ENCODE measurements at regions not wholly inside any gene's neighbourhood (a gene's known extent, or its start where the extent isn't known, plus 50 kb on each side); places are given as distances from the start of the nearest gene placed in this dataset.

DNA sequence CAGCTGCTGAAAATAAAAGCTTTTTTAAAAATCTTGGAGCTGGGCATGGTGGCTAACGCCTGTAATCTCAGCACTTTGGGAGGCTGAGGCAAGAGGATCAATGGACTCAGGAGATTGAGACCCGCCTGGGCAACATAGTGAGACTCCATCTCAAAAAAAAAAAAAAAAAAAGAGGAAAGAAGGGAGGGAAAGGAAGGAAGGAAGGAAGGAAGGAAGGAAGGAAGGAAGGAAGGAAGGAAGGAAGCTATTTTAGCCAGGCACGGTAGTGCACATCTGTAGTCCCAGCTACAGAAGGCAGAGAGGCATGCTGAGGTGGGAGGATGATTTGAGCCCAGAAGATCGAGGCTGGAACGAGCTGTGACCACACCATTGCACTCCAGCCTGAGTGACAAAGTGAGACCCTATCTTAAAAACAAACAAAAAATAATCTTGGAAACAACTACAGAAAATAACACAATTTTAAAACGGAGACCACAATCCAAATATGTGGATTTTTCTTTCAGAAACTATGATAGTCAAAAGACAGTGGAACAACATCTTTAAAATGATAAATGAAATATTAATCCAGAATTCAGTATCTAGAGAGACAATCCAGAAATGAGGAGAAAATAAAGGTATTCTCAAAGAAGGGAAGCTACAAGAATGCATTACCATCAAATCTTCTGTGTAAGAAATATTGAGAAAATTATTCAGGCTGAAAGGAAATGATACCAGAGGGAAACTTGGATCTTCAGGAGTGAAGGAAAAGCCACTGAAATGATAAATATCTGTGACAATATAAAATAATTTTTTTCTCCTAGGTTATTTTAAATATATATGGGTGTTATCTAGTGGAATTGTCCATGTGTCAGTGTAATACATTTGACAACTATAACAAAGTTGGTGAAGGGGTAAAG, 182.0 kb downstream of the GPX5 start:
- DNase-seq = no peak

DNA sequence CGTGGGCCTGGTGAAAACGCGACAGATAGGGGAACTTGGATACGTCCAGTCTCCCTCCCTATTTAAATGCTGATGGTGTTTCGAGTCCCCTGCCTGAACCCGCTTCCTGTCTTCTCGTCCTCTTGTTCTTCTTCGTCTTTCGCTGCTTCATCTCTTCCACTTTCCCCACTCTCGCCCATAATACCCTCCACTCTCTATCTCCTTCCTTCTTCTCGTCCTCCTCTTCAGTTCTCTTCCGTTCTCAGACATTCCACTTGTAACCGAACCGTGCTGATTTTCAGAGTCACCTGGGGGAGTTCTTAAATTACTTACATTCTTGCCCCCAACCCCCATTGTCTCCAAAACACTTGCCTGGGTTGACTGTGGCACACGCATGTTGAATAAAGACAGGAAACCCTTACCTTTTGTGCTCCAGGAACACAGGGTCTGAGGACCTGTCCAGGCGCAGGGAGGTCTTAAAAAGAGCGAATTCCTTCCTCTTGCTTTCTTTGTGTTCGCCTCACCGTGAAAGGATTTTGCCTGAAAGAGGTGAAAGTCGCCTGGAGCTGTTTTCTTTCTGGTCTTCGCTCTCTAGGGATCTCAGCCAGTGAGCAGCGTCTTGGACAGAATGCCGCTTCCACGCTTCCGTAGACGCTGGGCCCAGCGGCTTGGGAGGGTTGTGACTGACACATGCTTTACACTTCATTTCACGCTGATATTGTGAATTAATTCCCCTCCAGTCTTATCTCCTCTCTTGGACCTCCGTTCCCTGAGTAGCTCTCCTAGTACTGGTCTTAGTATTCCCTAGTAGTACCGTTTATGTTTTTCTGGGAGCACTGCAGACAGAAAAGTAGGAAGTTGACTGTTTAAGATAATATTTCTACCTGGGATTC, 184.0 kb downstream of the GPX5 start:
- no peak for DNase-seq

DNA sequence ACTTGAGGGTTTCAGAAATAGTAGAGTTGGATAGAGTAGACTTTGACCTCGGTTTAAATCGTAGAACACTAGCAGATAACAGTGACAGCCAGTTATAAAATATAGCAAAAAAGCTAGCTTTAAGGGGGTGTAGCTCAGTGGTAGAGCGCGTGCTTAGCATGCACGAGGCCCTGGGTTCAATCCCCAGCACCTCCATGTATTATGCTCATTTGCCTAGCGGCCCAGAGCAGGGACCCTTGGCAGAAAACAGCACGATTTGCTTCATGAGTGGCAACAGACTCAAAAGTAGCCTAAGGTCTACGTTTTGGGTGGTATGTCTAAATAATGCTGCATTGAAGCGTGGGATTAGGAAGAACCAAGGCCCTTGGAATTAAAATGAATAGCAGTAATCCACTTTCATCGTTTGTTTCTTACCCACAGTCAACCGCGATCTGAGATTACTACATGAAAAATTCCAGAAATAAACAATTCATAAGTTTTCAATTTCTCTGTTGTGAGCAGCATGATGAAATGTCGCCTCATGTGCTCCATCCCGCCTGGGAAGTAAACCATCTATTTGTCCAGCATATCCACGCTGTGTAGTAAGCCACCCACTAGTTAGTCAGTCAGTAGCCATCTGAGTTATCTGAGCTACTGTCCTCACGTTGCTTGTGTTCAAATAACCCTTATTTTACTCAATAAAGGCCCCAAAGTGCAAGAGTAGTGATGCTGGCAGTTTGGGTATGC, 184.9 kb downstream of the GPX5 start:
- DNase-seq = no peak

DNA sequence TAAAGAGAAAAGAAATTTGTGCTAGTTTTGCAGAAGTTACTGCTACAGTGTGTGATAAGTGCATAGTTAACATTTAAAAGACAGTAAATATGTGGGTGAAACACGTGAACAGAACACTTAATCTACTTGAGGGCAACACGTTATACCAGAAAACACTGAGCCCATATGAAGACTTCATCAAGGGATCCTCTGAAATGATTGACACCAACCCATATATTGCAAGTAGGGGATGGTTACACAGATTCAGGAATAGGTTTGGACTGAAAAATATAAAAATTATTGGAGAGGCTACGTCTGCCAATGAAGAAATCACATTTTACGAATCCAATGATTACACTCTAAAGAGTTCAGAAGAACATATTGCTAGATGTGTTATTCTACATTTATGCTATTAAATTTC, 185.6 kb downstream of the GPX5 start:
- no peak for DNase-seq

DNA sequence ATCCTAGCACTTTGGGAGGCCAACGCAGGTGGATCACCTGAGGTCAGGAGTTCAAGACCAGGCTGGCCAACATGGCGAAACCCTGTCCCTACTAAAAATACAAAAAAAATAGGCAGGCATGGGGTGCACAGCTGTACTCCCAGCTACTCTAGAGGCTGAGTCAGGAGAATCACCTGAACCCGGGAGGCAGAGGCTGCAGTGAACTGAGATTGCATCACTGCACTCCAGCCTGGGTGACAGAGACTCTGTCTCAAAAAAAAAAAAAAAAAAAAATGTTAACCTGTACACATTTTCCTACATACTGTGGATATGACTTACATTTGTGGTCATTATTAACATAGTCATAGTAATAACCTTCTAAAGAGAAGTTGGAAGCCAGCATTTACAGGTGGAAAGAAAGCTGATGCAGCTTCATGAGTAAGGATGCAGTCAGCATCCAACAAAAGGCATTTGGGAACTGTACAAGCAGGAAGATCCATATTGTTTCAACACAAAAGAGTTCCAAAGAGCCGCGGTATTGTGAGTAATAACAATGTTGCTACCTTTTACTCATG, 186.2 kb downstream of the GPX5 start:
- DNase-seq = no peak

DNA sequence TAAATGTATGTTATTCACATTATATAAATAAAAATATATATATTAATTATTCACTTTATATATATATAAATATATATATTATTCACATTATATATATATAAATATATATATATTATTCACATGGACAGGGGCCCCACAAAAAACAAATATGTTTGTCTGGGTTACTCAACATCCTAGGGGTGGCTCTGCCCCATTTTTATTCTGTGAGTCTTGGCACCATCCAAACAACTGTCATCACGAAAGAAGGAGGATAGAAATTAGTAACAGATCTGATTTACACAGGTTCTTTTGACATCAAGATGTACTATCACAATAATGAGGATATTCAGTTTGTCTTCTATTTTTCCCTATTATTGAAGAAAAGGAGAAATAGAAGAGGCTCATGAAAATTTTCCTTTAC, 187.3 kb downstream of the GPX5 start:
- DNase-seq = no peak

DNA sequence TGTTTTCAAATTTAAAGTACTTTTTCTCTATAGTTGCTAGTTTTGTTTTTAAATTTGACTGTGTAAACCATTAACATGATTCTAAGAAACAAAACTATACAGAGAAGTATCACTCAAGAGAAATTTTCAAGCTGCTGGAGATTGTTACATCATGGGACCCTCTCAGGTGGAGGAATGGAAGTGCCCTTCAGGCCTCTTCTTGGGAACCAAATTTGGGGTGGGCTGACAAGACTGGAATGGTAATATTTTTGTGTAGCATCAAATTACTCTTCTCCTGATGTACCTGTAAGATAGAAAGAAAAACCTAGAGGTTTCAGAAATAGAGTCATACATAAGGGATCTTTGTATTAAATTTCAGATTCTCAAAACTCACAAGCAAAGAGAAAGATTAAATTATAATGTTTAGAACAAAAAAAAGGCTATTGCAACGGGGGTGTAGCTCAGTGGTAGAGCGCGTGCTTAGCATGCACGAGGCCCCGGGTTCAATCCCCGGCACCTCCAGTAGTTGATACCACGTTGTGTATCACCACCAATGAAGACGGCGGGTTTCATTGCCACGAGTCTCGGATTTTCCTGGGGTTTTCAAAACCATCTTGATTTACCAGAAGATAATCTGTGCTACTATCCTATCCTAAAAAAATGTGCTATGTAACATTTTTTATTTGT, 193.7 kb downstream of the GPX5 start:
- DNase-seq = peak; percentile 12 to 29 (median 20)

DNA sequence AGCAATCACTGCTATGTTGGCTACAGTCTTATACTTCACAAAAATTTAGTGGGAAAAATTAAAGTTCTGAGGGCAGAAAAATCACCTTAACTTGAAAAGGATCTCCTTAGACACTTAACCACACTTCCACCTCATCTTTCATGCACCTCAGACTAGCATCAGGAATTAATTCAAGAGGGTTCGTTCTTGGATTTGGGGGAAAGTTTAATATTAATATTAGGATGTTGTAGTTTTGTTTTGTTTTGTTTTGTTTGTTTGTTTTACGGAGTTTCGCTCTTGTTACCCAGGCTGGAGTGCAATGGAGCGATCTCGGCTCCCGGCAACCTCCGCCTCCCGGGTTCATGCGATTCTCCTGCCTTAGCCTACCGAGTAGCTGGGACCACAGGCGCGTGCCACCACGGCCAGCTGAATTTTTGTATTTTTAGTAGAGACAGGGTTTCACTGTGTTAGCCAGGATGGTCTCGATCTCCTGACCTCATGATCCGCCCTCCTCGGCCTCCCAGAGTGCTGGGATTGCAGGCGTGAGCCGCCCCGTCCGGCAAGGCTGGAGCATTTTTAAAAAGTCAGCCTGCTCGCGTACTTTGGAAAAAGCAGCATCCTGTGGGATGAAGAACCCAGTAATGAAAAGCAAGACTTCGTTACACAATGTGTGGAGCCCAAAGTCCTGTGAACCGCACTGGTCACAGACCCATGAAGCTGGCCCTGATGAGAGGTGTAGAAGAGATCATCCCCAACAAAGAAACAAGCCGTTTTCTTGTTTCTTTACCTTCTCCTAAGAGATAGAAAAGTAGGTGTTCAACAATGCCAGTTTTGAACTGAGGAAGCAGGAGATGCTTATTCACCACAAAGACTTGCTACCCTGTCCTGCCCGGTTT, 194.9 kb downstream of the GPX5 start:
- DNase-seq = no peak

DNA sequence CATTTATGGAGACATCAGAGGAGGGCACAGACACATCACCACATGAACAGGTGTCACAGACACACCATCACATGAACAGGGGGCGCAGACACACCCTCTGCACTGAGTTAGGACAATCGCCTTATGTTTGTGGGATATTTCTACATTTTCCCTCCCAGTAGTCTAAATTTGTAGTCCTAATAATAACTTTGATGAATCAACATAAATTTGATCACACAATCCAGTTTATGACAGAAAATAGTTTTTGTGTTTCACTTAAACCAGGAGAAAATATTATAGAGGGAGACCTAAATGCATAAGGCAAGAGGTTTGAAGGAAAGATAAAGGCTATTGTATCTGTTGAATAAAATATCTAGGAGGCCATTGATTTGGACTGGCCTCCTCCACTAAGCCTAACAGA, 195.7 kb downstream of the GPX5 start:
- no peak for DNase-seq

DNA sequence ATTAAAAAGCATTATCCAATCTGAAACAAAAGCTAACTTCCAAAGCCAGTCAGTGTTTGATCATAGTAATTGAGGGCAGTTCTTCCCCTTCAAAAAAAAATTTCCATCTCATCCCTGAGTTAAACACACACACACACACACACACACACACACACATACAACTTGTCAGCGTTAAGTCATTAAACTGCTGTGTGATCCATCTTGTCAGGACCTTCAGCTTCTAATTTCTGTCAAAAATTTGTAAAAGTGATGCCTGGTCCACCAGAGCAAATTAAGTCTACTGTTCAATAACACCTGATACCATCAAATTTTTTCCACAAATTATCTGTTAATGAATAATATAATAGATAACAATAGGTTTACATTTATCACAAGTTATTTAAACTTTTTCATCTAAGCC, 198.7 kb downstream of the GPX5 start:
- DNase-seq = no peak

DNA sequence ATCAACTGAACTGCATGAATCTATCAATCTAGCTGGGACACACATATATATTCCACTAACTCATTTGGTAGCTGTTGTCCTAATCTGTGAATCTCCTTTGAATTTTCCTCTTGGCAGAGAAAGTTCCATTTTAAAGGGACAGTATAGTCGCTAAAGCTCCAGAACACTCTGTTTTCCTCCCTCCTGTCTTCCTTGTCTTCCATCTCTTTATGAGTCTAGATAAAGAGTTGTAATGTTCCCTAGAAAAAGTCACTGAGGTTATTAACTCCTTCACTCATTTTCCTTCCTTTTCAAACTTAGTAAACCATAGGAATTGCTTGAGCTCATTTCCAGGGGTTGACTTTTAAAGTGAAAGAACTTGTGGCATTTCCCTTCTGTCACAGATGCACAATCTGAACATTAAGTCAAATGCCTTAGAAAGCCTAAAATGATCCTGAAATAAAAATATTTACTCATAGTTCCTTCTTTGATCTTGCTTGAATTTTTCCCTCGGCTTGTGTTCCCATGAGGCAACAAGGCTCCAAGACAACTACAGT, 198.4 kb downstream of the TRIM27 start:
- DNase-seq = no peak

DNA sequence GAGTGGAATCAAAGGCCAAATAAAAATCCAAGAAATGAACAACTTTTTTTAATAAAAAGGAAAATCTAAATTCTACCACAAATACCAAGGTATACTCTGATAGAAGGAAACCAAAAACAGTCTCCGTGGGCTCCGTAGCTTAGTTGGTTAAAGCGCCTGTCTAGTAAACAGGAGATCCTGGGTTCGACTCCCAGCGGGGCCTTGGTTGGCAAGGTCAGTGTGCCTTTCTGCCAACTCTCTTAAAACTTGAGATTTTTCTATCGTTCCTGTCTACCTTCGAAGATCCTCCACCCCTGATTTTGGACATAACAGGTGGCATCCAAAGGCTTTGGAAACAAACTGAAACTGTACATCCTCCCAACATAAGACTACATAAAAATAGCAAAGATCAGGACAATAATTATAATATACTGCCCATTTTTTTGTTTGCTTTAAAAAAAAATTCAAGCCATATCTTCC, 197.9 kb downstream of the TRIM27 start:
- no peak for DNase-seq

DNA sequence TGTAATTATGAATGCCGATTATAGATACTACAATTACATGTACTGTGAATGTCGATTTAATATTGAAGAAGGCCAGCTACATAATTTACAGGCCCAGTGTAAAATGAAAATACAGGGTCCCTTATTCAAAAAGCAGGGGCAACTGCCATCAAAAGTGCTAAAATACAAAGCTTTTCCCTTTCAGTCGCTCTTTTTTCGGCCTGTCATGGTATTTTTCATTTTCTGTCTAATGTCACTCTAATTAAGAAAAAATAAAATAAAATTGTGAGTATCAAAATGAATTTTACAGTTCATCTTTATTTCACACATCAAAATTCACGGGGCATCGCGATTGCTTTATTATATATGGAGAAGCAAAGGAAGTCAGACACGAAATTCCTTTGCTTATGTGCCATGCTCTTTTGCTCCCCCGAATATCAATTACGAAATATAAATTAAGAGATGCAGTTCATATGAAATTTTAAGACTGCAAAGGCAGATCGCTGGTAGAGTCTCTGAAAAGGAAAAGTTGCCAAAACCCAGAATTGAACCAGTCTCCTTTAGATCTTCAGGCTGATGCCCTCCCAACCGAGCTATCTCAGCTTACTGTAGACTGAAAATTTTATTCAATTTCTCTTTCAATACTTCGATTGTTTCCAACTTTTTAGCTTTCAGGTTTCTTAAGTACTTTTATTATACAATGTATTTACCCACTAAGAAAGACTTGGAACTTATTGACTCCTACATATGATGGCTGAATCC, 197.0 kb downstream of the TRIM27 start:
- DNase-seq = no peak

DNA sequence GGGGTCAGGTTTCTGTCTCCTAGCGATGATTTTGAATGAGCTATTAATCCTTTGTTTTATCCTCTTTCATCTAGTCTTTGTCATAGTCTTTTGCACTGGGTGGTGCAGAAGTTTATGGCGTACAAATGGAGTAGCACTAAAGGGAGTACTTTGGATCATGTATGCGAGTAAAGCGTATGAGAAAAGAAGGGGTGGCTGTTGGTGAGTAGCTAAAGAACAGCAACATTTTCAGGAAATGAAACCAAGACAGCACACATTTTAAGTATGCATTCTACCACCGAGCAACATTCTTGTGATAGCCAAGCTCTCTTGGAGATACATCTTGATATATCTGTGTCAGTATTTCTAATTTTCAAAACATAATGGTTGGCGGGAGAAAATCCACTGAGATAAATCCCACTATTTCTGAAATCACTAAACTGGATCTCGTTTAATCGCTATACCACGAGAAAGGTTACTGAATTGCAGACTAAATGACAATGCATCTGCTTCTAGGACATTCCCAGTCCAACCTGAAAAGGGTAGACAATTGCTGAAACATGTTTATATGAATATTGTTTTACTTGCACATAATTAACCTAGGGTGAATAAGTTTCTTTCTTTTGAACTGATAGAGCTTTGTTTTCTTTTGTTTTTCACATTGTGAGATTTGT, 196.1 kb downstream of the TRIM27 start:
- no peak for DNase-seq

DNA sequence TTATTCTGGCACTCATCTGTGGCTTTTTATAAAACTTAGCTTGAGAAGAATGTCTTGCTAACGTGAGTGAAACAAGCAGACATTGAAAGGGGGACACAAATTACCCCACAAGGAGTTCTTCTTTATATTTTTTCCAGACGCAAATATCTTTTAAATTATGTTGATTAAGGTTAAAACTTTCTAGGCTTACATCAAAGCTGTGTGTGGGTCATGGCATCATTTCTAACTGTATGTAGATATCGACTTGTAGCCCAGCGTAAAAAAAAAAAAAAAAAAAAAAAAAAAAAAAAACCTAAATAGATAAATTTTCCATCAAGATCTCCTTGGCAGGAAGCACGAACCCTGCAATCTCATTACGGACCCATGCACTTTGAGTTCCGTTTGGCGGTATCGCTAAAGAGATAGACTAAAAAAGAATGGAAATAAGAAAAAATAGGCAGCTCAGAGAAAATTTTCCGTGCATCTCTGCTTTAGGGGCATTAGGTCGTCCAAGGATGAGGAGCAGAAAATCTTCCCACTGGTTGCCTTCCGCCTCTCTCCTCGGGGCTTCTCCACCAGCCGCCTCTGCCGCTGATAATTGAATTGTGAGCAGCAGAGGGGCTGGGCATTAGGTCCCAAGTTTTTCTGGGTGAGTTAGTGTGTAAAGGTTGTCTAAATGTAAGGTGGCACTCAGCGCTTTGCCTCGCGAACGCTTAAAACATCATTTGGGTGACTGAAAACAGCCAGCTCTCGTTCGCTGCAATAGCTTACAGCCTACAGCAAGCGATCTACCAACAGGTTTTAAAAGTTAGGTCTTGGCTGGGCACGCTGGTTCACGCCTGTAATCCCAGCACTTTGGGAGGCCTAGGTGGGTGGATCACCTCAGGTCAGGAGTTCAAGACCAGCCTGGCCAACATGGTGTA, 194.0 kb downstream of the TRIM27 start:
- no peak for DNase-seq

DNA sequence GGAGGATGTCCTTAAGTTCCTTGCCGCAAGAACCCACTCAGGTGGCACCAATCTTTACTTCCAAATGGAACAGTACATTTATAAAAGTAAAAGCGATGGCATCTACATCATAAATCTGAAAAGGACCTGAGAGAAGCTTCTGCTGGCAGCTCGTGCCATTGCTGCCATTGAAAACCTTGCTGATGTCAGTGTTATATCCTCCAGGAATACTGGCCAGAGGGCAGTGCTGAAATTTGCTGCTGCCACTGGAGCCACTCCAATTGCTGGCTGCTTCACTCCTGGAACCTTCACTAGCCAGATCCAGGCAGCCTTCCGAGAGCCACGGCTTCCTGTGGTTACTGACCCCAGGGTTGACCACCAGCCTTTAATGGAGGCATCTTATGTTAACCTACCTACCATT, 191.7 kb downstream of the TRIM27 start:
- no peak for DNase-seq

DNA sequence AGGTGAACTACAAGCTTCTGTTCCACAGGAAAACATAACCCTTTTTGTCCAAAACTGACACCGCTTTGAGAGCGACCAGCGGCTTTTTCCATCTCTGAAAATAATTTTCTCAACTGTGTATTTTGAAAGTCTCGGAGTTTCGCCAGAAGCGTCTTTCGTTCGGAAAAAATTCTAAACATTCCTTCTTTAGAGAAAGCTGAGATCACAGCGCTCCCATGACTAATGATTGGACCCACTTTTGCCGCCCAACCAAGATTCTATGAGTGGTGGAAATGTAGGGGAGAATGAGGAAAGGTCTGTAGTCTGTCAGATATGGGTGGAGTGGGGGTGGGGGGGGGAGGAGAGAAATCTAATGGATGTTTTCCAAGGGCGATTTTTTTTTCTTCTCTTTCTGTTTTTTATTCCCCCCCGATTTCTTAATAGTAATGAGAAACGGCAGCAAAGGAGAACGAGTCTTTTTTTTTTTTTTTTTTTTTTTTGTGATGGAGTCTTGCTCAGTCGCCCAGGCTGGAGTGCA, 189.3 kb downstream of the TRIM27 start:
- no peak for DNase-seq

DNA sequence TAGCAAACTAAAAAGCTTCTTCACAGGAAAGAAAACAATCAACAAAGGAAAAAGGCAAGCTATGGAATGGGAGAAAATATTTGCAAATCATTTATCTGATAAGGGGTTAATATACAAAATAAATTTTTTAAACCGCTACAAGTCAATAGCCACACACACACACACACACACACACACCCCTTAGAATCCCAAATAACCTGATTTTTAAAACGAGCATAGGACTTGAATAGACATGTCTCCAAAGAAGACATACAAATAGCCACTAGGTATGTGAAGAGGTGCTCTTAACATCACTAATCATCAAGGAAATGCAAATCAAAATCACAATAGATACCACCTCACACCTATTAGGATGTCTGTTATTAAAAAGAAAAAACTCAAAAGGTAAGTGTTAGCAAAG, 187.7 kb downstream of the TRIM27 start:
- DNase-seq = no peak
